ENCODE measurements at regions not wholly inside any gene's neighbourhood (a gene's known extent, or its start where the extent isn't known, plus 50 kb on each side); places are given as distances from the start of the nearest gene placed in this dataset.

GRCh38 chr2:192584976-192585375 lies 390.2 kb upstream of the TMEFF2 start:
- TF ChIP-seq CTCF (IDR thresholded peaks at IDR 0.05; ENCODE audit: poor library complexity) (no peak), EZH2phosphoT487 (IDR thresholded peaks at IDR 0.05; ENCODE audit: low read depth, severe bottlenecking, unreplicated experiment) (no peak), EZH2 (IDR thresholded peaks at IDR 0.05; ENCODE audit: borderline replicate concordance) (no peak)

All from hepatocyte (in vitro differentiated cells).